ENCODE measurements at regions not wholly inside any gene's neighbourhood (a gene's known extent, or its start where the extent isn't known, plus 50 kb on each side); places are given as distances from the start of the nearest gene placed in this dataset.

GRCh38 chr5:125148706-125149105 is 402.3 kb upstream of the ZNF608 start:
- TF ChIP-seq POLR2A (IDR thresholded peaks at IDR 0.05), result no peak
- no peak for DNase-seq
- WGBS, 2 donors, result 85% methylated on average over 3 of the region's 3 CpGs
- no peaks in the 10 kb centered on the region for H3K4me1 ChIP-seq
- H3K27ac ChIP-seq, result no peak overlapping the region
- H3K4me3 ChIP-seq (replicated peaks in 1 of 3), result no peak overlapping the region
- H3K36me3 ChIP-seq, result no peaks in the 10 kb centered on the region
- H3K27me3 ChIP-seq, result no peaks in the 10 kb centered on the region
- no peaks in the 10 kb centered on the region for H3K9me3 ChIP-seq
- intact Hi-C loops (cut with DNase I), result no loop called here

DNA sequence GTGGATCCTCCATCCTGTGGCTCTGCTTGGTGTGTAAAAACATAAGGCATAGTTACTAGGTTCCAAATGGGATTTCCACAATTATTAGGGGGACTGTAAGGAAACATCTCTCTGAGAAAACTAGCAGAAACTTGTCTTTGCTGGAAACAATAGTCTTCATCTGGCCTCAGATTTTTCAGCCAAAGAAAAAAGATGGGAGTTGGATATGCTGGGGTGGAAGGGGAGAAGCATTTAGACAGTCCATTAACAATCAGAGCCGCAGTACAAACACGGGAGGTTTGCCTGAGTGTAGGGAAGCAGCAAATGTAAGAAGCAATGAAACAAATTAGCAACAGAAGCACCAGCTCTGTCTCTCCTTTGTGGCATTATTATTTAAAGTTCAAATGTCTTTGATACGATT is 402.7 kb upstream of the ZNF608 start:
- WGBS, 2 donors, result 53 to 79% methylated on average over 3 of the region's 3 CpGs
- no peak overlapping the region for H3K4me3 ChIP-seq (replicated peaks in 1 of 3)
- TF ChIP-seq POLR2A (IDR thresholded peaks at IDR 0.05), result no peak
- TF ChIP-seq CTCF (IDR thresholded peaks at IDR 0.05), result no peak
- intact Hi-C loops (cut with DNase I), result no loop called here
- DNase-seq, result no peak
- H3K9me3 ChIP-seq, result no peaks in the 10 kb centered on the region
- H3K4me1 ChIP-seq, result no peaks in the 10 kb centered on the region
- no peak overlapping the region for H3K27ac ChIP-seq
- H3K27me3 ChIP-seq, result no peaks in the 10 kb centered on the region
- H3K36me3 ChIP-seq, result no peaks in the 10 kb centered on the region

GRCh38 chr5:125149527-125149926 is 403.1 kb upstream of the ZNF608 start:
- H3K27ac ChIP-seq, result no peak overlapping the region
- no peaks in the 10 kb centered on the region for H3K36me3 ChIP-seq
- intact Hi-C loops (cut with DNase I), result no loop called here
- H3K27me3 ChIP-seq, result no peaks in the 10 kb centered on the region
- WGBS, 2 donors, result 69 to 77% methylated on average over 4 of the region's 4 CpGs
- H3K4me3 ChIP-seq (replicated peaks in 1 of 3), result no peak overlapping the region
- H3K4me1 ChIP-seq, result no peaks in the 10 kb centered on the region
- H3K9me3 ChIP-seq, result no peaks in the 10 kb centered on the region
- DNase-seq, result no peak
- TF ChIP-seq CTCF (IDR thresholded peaks at IDR 0.05) (no peak), POLR2A (IDR thresholded peaks at IDR 0.05) (no peak)

DNA sequence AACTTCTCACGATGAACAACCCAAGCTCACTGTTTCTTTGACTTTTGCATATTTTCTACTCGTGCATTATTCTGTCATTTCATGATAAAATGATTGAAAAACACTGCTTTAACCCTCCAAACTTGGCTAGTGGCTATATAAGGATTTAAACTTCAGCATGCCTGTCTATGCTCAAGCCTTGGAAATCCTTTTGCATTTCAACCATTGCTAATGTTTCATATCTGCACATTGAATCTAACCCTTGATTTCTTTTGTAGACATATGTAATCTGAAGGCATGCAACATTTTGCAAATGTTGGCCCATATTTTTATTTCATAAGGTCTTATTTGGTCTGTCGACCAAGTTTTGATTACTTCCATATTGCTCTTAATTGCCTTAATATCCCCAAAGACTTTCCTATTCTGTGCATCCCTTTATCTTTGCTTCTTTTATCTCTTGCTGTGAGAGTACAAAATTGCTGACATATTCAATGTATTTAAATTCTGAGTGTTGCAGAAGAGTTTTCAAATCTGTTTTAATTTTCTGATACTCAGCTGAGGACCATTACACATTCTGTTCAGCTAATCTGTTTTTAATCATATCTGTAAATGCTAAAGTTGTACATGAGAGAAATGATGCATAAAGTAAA is 403.7 kb upstream of the ZNF608 start:
- no peaks in the 10 kb centered on the region for H3K4me1 ChIP-seq
- intact Hi-C loops (cut with DNase I), result no loop called here
- H3K4me3 ChIP-seq (replicated peaks in 1 of 3), result no peak overlapping the region
- no peak for DNase-seq
- H3K27me3 ChIP-seq, result no peaks in the 10 kb centered on the region
- no peaks in the 10 kb centered on the region for H3K9me3 ChIP-seq
- TF ChIP-seq CTCF (IDR thresholded peaks at IDR 0.05) (no peak), POLR2A (IDR thresholded peaks at IDR 0.05) (no peak)
- H3K36me3 ChIP-seq, result no peaks in the 10 kb centered on the region
- 76 to 82% methylated on average over 3 of the region's 3 CpGs for WGBS, 2 donors
- no peak overlapping the region for H3K27ac ChIP-seq

- 61 to 78% methylated on average over 4 of the region's 4 CpGs for WGBS, 2 donors
- TF ChIP-seq POLR2A (IDR thresholded peaks at IDR 0.05) (no peak), CTCF (IDR thresholded peaks at IDR 0.05) (no peak)
- no peak for DNase-seq
Measured at GRCh38 chr5:125151150-125151900, 404.9 kb upstream of the ZNF608 start.

More at GRCh38 chr5:125151150-125151900, 404.9 kb upstream of the ZNF608 start:
- no peaks in the 10 kb centered on the region for H3K9me3 ChIP-seq
- intact Hi-C loops (cut with DNase I), result no loop called here
- no peak overlapping the region for H3K27ac ChIP-seq
- no peak overlapping the region for H3K4me3 ChIP-seq (replicated peaks in 1 of 3)
- H3K36me3 ChIP-seq, result no peaks in the 10 kb centered on the region
- H3K27me3 ChIP-seq, result no peaks in the 10 kb centered on the region
- no peaks in the 10 kb centered on the region for H3K4me1 ChIP-seq
